HepG2 (cell line): ENCODE measurements at regions not wholly inside any gene's neighbourhood (a gene's known extent, or its start where the extent isn't known, plus 50 kb on each side); places are given as distances from the start of the nearest gene placed in this dataset.

ENCODE experiments used
- BRD4 ChIP-seq: sonication (generic); formaldehyde crosslinking; IDR thresholded peaks from 2 replicates; pipeline ENCODE4 v1.4.0; 2020; ENCODE audit warnings: missing genetic modification reagents
- BRF2 ChIP-seq: sonication (generic); formaldehyde crosslinking; IDR thresholded peaks from 2 replicates; pipeline ENCODE4 v1.8.1; 2022; ENCODE audit warnings: mild to moderate bottlenecking, missing genetic modification reagents
- CBX1 ChIP-seq: IDR thresholded peaks from one replicate; pipeline ENCODE4 v1.6.1; 2016; ENCODE audit warnings: antibody characterized with exemption, low read depth
- EZH2 ChIP-seq: conservative IDR thresholded peaks from 2 replicates; pipeline ENCODE4 v1.6.1; 2012; ENCODE audit warnings: mild to moderate bottlenecking, low read depth, low read length, moderate library complexity
- FOXC1 ChIP-seq: sonication (generic); formaldehyde crosslinking; IDR thresholded peaks from 2 replicates; pipeline ENCODE4 v1.8.0; 2022; ENCODE audit warnings: mild to moderate bottlenecking, missing genetic modification reagents, borderline replicate concordance
- FOXJ3 ChIP-seq: sonication (generic); formaldehyde crosslinking; IDR thresholded peaks from 2 replicates; pipeline ENCODE4 v1.4.0; 2020; ENCODE audit warnings: missing genetic modification reagents, mild to moderate bottlenecking, borderline replicate concordance
- FOXP1 ChIP-seq, 2 experiments: fragments of 450-650 bp in 1 of 2; IDR thresholded peaks; 2 replicates each; pipeline ENCODE4 v1.6.1; 2017 to 2018; ENCODE audit warnings: antibody characterized with exemption in 1 of 2
- IRF1 ChIP-seq: sonication (generic); formaldehyde crosslinking; IDR thresholded peaks from 2 replicates; pipeline ENCODE4 v1.4.0; 2020; ENCODE audit warnings: low read depth, mild to moderate bottlenecking, missing genetic modification reagents
- KIAA2018 ChIP-seq: sonication (generic); formaldehyde crosslinking; IDR thresholded peaks from 2 replicates; pipeline ENCODE4 v1.5.0; 2020; ENCODE audit warnings: mild to moderate bottlenecking, missing genetic modification reagents, borderline replicate concordance
- MBD4 ChIP-seq: IDR thresholded peaks from 2 replicates; pipeline ENCODE4 v1.6.1; 2012; ENCODE audit warnings: low read length, inconsistent platforms, borderline replicate concordance
- MIER3 ChIP-seq: IDR thresholded peaks from 2 replicates; pipeline ENCODE4 v1.6.1; 2016; ENCODE audit warnings: missing compliant biosample characterization, borderline replicate concordance
- PAWR ChIP-seq: sonication (generic); formaldehyde crosslinking; IDR thresholded peaks from 2 replicates; pipeline ENCODE4 v1.4.0; 2020; ENCODE audit warnings: missing genetic modification reagents, mild to moderate bottlenecking, borderline replicate concordance
- PAX8 ChIP-seq: sonication (generic); formaldehyde crosslinking; IDR thresholded peaks from 2 replicates; pipeline ENCODE4 v1.8.0; 2022; ENCODE audit warnings: mild to moderate bottlenecking, missing genetic modification reagents, borderline replicate concordance
- ZFYVE20 ChIP-seq: sonication (generic); formaldehyde crosslinking; IDR thresholded peaks from 2 replicates; pipeline ENCODE4 v1.8.0; 2023; ENCODE audit warnings: low read depth, mild to moderate bottlenecking, moderate library complexity, missing genetic modification reagents, borderline replicate concordance
- ZMAT5 ChIP-seq: sonication (generic); formaldehyde crosslinking; IDR thresholded peaks from 2 replicates; pipeline ENCODE4 v1.5.0; 2020; ENCODE audit warnings: mild to moderate bottlenecking, low read depth, missing genetic modification reagents, borderline replicate concordance
- ZNF652 ChIP-seq: IDR thresholded peaks from 2 replicates; pipeline ENCODE4 v1.6.1; 2016; ENCODE audit warnings: low read depth, borderline replicate concordance

GRCh38 chr20:50294164-50295088 lies 103.8 kb downstream of the CEBPB start (continued):
- TF ChIP-seq MIER3 (CRISPR knock-in tag) (no peak; the same call in 1 of the 2 replicates), BRD4 (CRISPR knock-in tag) (no peak), BRF2 (CRISPR knock-in tag) (no peak), PAX8 (CRISPR knock-in tag) (0 out of 2 replicates have a peak, but pooled peaks have one; percentile 74), EZH2 (no peak), KIAA2018 (CRISPR knock-in tag) (no peak), FOXP1 (IDR thresholded peaks at IDR 0.05) (no peak), FOXP1 (CRISPR knock-in tag; IDR thresholded peaks at IDR 0.05) (no peak), ZFYVE20 (CRISPR knock-in tag) (no peak), CBX1 (no peak), ZNF652 (CRISPR knock-in tag) (no peak), FOXJ3 (no peak), IRF1 (CRISPR knock-in tag) (no peak), ZMAT5 (CRISPR knock-in tag) (no peak), PAWR (CRISPR knock-in tag) (no peak), MBD4 (no peak), FOXC1 (CRISPR knock-in tag) (no peak)
